ENCODE measurements at regions not wholly inside any gene's neighbourhood (a gene's known extent, or its start where the extent isn't known, plus 50 kb on each side); places are given as distances from the start of the nearest gene placed in this dataset.
"Not testable (repeated sequence)": the region's sequence is repeated elsewhere in the genome, so short reads cannot be mapped to it uniquely, and the experiment has no call there.

- Histone ChIP-seq H3K4me3 (ENCODE audit: insufficient read length, low read depth) (no peak overlapping the region), H3K4me1 (ENCODE audit: insufficient read depth, insufficient read length) (no peaks in the 10 kb centered on the region), H3K27me3 (ENCODE audit: insufficient read depth, insufficient read length) (no peaks in the 10 kb centered on the region), H3K9me3 (ENCODE audit: insufficient read depth, low read length) (peaks cover 13% of the 10 kb centered on the region), H3K36me3 (ENCODE audit: insufficient read depth, insufficient read length, low read length) (no peaks in the 10 kb centered on the region), H3K9ac (ENCODE audit: insufficient read length, low read depth) (no peak overlapping the region)
- TF ChIP-seq SUZ12 (IDR thresholded peaks at IDR 0.05; ENCODE audit: extremely low read depth, insufficient read depth, insufficient read length) = no peak
- no peak for TF ChIP-seq ZNF274 (IDR thresholded peaks at IDR 0.05; ENCODE audit: low read depth, low read length)
- TF ChIP-seq YY1 (IDR thresholded peaks at IDR 0.05; ENCODE audit: insufficient read depth, insufficient read length) = no peak
- DNase-seq (ENCODE audit: low read depth, low spot score) = no peak
Observed at GRCh38 chrX:95953564-95953963, 731.1 kb upstream of the DIAPH2 start.

GRCh38 chrX:95956745-95957144 lies 727.9 kb upstream of the DIAPH2 start:
- TF ChIP-seq SUZ12 (IDR thresholded peaks at IDR 0.05; ENCODE audit: extremely low read depth, insufficient read depth, insufficient read length) (no peak), ZNF274 (IDR thresholded peaks at IDR 0.05; ENCODE audit: low read depth, low read length) (no peak), YY1 (IDR thresholded peaks at IDR 0.05; ENCODE audit: insufficient read depth, insufficient read length) (no peak)
- no peak overlapping the region for H3K9ac ChIP-seq (ENCODE audit: insufficient read length, low read depth)
- no peak overlapping the region for H3K4me3 ChIP-seq (ENCODE audit: insufficient read length, low read depth)
- H3K36me3 ChIP-seq (ENCODE audit: insufficient read depth, insufficient read length, low read length) = no peaks in the 10 kb centered on the region
- no peaks in the 10 kb centered on the region for H3K4me1 ChIP-seq (ENCODE audit: insufficient read depth, insufficient read length)
- no peak for DNase-seq (ENCODE audit: low read depth, low spot score)
- H3K27me3 ChIP-seq (ENCODE audit: insufficient read depth, insufficient read length) = no peaks in the 10 kb centered on the region
- peaks cover 13% of the 10 kb centered on the region for H3K9me3 ChIP-seq (ENCODE audit: insufficient read depth, low read length)

GRCh38 chrX:95973456-95974095 lies 711.1 kb upstream of the DIAPH2 start:
- not testable (repeated sequence) for H3K9me3 ChIP-seq (ENCODE audit: insufficient read depth, low read length); H3K27me3 ChIP-seq (ENCODE audit: insufficient read depth, insufficient read length); H3K4me3 ChIP-seq (ENCODE audit: insufficient read length, low read depth); H3K9ac ChIP-seq (ENCODE audit: insufficient read length, low read depth); DNase-seq (ENCODE audit: low read depth, low spot score); H3K4me1 ChIP-seq (ENCODE audit: insufficient read depth, insufficient read length); H3K36me3 ChIP-seq (ENCODE audit: insufficient read depth, insufficient read length, low read length)

- no peaks in the 10 kb centered on the region for H3K36me3 ChIP-seq (ENCODE audit: insufficient read depth, insufficient read length, low read length)
- TF ChIP-seq SUZ12 (IDR thresholded peaks at IDR 0.05; ENCODE audit: extremely low read depth, insufficient read depth, insufficient read length) (no peak), YY1 (IDR thresholded peaks at IDR 0.05; ENCODE audit: insufficient read depth, insufficient read length) (no peak), ZNF274 (IDR thresholded peaks at IDR 0.05; ENCODE audit: low read depth, low read length) (no peak)
- H3K9ac ChIP-seq (ENCODE audit: insufficient read length, low read depth) = no peak overlapping the region
- no peaks in the 10 kb centered on the region for H3K9me3 ChIP-seq (ENCODE audit: insufficient read depth, low read length)
- no peaks in the 10 kb centered on the region for H3K27me3 ChIP-seq (ENCODE audit: insufficient read depth, insufficient read length)
- no peaks in the 10 kb centered on the region for H3K4me1 ChIP-seq (ENCODE audit: insufficient read depth, insufficient read length)
- no peak for DNase-seq (ENCODE audit: low read depth, low spot score)
- no peak overlapping the region for H3K4me3 ChIP-seq (ENCODE audit: insufficient read length, low read depth)
Observed at GRCh38 chrX:95974096-95974470, 710.6 kb upstream of the DIAPH2 start.

- Histone ChIP-seq H3K27me3 (ENCODE audit: insufficient read depth, insufficient read length) (no peaks in the 10 kb centered on the region), H3K4me3 (ENCODE audit: insufficient read length, low read depth) (no peak overlapping the region), H3K4me1 (ENCODE audit: insufficient read depth, insufficient read length) (no peaks in the 10 kb centered on the region), H3K36me3 (ENCODE audit: insufficient read depth, insufficient read length, low read length) (no peaks in the 10 kb centered on the region), H3K9ac (ENCODE audit: insufficient read length, low read depth) (no peak overlapping the region), H3K9me3 (ENCODE audit: insufficient read depth, low read length) (no peaks in the 10 kb centered on the region)
- DNase-seq (ENCODE audit: low read depth, low spot score) = no peak
- no peak for TF ChIP-seq SUZ12 (IDR thresholded peaks at IDR 0.05; ENCODE audit: extremely low read depth, insufficient read depth, insufficient read length)
- TF ChIP-seq YY1 (IDR thresholded peaks at IDR 0.05; ENCODE audit: insufficient read depth, insufficient read length) = no peak
- no peak for TF ChIP-seq ZNF274 (IDR thresholded peaks at IDR 0.05; ENCODE audit: low read depth, low read length)
Observed at GRCh38 chrX:95974890-95975289, 709.8 kb upstream of the DIAPH2 start.

- Histone ChIP-seq H3K27me3 (ENCODE audit: insufficient read depth, insufficient read length) (no peaks in the 10 kb centered on the region), H3K4me3 (ENCODE audit: insufficient read length, low read depth) (no peak overlapping the region), H3K9ac (ENCODE audit: insufficient read length, low read depth) (no peak overlapping the region), H3K4me1 (ENCODE audit: insufficient read depth, insufficient read length) (no peaks in the 10 kb centered on the region), H3K36me3 (ENCODE audit: insufficient read depth, insufficient read length, low read length) (no peaks in the 10 kb centered on the region), H3K9me3 (ENCODE audit: insufficient read depth, low read length) (no peaks in the 10 kb centered on the region)
- no peak for DNase-seq (ENCODE audit: low read depth, low spot score)
- no peak for TF ChIP-seq YY1 (IDR thresholded peaks at IDR 0.05; ENCODE audit: insufficient read depth, insufficient read length)
- no peak for TF ChIP-seq SUZ12 (IDR thresholded peaks at IDR 0.05; ENCODE audit: extremely low read depth, insufficient read depth, insufficient read length)
- TF ChIP-seq ZNF274 (IDR thresholded peaks at IDR 0.05; ENCODE audit: low read depth, low read length) = no peak
Observed at GRCh38 chrX:95995583-95995982, 689.1 kb upstream of the DIAPH2 start.

GRCh38 chrX:95996294-95996693 lies 688.3 kb upstream of the DIAPH2 start:
- Histone ChIP-seq H3K4me1 (ENCODE audit: insufficient read depth, insufficient read length) (no peaks in the 10 kb centered on the region), H3K9me3 (ENCODE audit: insufficient read depth, low read length) (no peaks in the 10 kb centered on the region), H3K9ac (ENCODE audit: insufficient read length, low read depth) (no peak overlapping the region), H3K27me3 (ENCODE audit: insufficient read depth, insufficient read length) (no peaks in the 10 kb centered on the region), H3K36me3 (ENCODE audit: insufficient read depth, insufficient read length, low read length) (no peaks in the 10 kb centered on the region), H3K4me3 (ENCODE audit: insufficient read length, low read depth) (no peak overlapping the region)
- no peak for DNase-seq (ENCODE audit: low read depth, low spot score)
- TF ChIP-seq YY1 (IDR thresholded peaks at IDR 0.05; ENCODE audit: insufficient read depth, insufficient read length) (no peak), SUZ12 (IDR thresholded peaks at IDR 0.05; ENCODE audit: extremely low read depth, insufficient read depth, insufficient read length) (no peak), ZNF274 (IDR thresholded peaks at IDR 0.05; ENCODE audit: low read depth, low read length) (no peak)

Measured in NT2/D1 (cell line).